NCI-H526 treated with DMSO at 0.1 percent for 48 hours (cell line): ENCODE measurements at regions not wholly inside any gene's neighbourhood (a gene's known extent, or its start where the extent isn't known, plus 50 kb on each side); places are given as distances from the start of the nearest gene placed in this dataset.
"Not testable (repeated sequence)": the region's sequence is repeated elsewhere in the genome, so short reads cannot be mapped to it uniquely, and the experiment has no call there.

Experiments used
- DNase-seq: peaks from one replicate; lab custom pipeline; 2025; lab: John Stamatoyannopoulos, UW

DNA sequence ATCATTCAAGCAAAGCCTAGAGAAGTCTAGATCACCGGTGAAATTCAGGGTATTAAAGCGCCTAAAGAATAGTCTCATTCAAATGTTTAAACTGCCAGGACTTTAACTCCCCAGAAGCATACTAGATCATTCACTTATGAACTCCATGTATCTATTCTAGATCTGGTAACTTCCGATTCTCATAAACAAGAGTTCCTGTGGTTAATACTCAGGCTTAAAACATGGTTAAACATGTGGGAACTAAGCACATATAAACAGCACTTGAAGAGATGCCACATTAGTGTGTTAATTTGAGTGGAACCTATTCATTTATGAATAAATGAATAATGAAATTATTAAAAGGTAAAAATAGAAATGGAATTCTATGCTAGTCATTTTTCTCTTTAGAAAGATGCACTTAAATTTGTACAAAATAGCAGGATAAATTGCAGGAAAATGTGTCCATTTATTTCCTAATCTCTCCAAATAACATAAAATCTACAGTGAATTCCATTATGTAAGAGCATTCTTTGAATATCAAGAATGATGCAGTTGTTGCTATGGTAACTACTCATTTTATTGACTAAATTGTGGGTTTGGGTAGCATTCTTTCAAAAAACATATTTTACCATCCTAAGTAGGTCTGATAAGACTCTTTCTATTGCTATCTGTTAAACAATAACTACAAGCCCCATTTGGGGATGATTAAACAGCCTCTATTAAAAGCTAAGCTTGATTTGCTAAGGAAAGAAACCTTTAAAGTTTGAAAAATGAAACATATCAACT, 147.6 kb upstream of the TMEM168 start:
- peak; percentile 51 for DNase-seq

DNA sequence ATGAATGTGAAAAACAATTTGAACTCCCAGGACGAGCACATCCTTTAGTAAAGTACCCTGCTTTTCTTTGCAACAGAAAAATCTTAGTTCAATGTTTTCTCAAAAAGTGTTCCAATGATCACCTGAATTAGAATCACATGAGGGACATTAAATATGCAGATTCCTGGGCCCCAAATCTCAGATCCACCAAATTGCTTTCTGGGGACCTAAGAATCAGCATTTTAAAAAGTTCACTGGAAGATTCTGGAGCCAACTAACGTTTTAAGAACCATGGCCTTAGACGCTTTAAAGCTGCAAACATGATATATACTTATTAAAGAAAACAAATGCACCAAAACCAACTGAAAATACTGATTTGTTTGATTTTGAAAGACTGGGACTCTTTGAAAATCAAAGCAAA, 143.4 kb upstream of the TMEM168 start:
- no peak for DNase-seq

- DNase-seq = peak; percentile 50
Measured at GRCh38 chr7:112930787-112931186, 140.6 kb upstream of the TMEM168 start.

DNA sequence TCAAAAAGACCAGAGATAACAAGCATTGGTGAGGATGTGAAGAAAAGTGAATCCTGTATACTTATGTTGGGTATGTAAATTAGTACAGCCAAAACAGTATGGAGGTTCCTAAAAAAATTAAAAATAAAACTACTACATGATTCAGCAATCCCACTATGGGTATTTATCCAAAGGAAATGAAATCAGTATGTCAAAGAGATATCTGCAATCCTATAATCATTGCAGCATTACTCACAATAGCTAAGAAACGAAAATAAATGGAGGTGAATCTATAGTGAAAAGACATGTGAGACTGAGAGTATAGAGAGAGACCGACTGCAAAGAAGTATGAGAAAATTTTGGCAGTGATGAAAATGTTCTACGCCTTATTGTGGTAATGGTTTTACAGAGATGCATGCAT, 139.2 kb upstream of the TMEM168 start:
- no peak for DNase-seq

GRCh38 chr7:112926018-112926417, 135.8 kb upstream of the TMEM168 start:
- DNase-seq = no peak

GRCh38 chr7:112922546-112922945, 132.4 kb upstream of the TMEM168 start:
- DNase-seq = not testable (repeated sequence)

- DNase-seq = not testable (repeated sequence)
Measured at GRCh38 chr7:112916431-112916830, 126.2 kb upstream of the TMEM168 start.

- no peak for DNase-seq
Measured at GRCh38 chr7:112908086-112908485, 117.9 kb upstream of the TMEM168 start.

- DNase-seq = no peak
Measured at GRCh38 chr7:112907658-112908057, 117.5 kb upstream of the TMEM168 start.

GRCh38 chr7:112905950-112906349, 115.8 kb upstream of the TMEM168 start:
- DNase-seq = no peak

DNA sequence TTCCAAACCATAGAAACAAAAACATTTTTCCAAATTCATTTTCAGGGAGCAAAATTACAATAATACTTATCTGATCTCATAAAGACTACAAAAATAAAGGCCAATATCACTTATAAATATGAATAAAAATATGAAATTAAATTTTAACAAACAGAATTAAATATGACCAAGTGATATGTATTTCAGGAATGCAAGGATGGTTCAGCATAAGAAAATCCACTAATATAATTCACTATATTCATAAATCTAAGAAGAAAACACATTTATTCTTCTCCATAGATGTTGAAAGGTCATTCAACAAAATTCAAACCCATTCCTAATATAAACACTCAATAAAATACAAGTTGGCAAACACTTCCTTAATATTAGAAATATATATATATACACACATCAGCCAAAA, 115.2 kb upstream of the TMEM168 start:
- no peak for DNase-seq

GRCh38 chr7:112898432-112899290, 108.5 kb upstream of the TMEM168 start:
- peak; percentile 54 for DNase-seq

DNA sequence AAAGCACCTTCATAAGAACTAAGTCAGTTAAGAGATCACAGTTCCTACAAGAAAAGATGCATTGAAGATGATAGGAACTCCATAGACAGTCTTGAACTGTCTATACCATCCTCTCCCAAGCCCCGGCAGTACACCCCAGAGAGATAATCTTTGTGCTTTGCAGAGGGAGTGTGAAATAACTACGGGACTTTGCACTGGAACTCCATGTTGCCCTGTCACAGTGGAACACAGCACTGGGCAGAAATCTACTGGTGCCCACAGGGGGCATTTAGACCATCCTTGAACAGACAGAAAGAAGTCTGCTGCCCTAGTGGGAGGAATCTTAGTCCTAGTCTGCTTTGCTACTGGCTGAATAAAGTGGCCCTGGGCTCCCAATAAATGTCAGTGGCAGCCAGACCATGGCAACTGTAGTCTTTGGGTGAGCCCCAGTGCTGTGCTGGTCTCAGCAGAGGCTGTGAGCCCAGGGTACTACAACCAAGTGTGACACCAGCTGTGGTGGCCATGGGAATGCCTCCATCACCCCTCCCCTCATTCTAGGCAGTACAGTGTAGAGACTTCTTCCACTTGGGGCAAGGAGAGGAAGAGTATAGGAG, 107.7 kb upstream of the TMEM168 start:
- no peak for DNase-seq

DNA sequence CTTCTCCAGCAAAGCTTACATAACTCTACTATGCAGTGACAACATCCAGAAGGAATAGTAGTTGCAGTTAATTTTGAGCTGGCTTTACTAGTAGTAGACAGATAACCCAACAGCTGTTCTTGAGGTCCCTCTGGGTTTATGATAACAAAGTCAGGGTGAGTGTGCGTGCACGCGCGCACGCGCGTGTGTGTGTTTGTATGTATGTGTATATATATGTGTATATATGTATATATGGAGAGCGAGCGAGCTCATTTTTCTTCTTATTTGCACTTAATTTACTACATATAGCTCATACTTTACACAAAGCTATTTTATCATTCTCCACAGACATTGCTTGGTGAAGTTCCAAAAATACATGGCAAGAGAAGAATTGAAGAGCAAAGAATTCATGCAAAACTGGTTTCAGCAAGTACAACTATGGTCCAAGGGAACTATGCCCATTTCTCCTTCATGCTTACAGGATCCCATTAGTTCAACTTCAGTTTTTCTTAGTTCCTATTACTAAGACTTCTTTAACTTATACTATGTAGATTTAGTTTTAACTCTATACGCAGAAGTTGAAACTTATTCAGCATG, 105.9 kb upstream of the TMEM168 start:
- DNase-seq = no peak

DNA sequence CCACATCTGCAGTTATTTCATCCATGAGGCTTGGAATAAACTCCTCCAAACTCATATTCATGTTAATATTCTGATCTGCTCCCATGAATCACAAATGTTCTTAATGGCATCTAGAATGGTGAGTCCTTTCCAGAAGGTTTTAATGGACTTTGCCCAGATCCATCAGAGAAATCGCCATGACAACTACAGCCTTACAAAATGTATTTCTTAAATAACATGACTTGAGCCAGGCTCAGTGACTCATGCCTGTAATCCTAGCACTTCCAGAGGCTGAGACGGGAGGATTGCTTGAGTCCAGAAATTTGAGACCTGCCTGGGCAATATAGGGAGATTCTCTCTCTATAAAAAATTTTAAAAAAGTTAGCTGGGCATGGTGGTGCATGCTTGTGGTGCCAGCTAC, 102.1 kb upstream of the TMEM168 start:
- DNase-seq = no peak

- DNase-seq = no peak
Measured at GRCh38 chr7:112891698-112892097, 101.5 kb upstream of the TMEM168 start.

DNA sequence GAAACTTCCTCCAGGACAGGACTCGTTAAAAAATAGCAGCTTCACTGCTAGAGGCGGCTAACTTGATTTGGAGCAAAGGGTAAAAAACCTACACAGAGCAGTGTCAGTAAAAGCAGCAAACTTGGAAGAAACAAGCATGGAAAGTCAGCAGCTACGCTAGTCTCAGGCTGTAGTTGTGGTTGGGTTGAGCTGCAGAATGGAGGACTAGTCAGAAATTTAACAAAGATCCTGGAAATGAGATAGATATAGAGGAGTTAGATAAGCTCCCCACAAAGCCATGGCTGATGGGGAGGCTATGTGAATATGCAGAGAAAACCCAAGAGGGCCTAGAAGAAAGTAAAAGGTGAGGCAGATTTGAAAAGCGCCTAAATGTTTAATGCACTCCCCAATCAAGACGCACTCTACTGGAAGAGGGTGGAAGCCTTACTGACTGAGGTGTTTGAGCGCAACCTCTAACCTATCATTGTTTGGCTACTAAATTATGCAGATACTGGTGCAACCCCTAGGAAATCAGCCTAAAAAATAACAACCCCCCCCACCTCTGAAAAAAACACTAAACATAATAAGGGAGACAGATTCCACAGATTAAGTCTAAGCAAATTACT, 99.7 kb upstream of the TMEM168 start:
- DNase-seq = no peak

- DNase-seq = no peak
Measured at GRCh38 chr7:112889268-112889667, 99.1 kb upstream of the TMEM168 start.

- DNase-seq = no peak
Measured at GRCh38 chr7:112888781-112889180, 98.6 kb upstream of the TMEM168 start.

GRCh38 chr7:112887976-112888375, 97.8 kb upstream of the TMEM168 start:
- DNase-seq = no peak

GRCh38 chr7:112887337-112887736, 97.1 kb upstream of the TMEM168 start:
- DNase-seq = no peak

- no peak for DNase-seq
Measured at GRCh38 chr7:112886208-112886607, 96.0 kb upstream of the TMEM168 start.
